ENCODE measurements at regions not wholly inside any gene's neighbourhood (a gene's known extent, or its start where the extent isn't known, plus 50 kb on each side); places are given as distances from the start of the nearest gene placed in this dataset.

DNA sequence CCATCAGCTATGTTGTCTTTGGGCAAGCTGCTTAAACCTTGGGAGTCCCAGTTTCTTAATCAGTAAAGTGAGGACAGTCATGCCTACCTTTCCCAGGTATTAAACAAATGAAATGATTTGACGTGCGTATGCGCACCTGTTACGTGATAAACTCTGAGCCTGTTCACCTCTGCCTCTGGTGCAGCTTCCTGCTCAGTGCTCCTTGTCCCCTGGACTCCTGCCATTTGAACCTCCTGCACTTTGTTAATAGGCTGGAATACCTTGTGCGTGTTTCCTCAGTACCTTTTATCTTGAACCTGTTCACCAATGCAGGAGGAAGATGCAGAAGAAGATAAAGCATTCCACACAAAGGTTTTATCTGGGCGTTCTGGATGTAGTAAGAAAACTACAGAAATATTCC is 211.9 kb downstream of the CEP135 start (continued):
- no peak for TF ChIP-seq HDAC2 (IDR thresholded peaks at IDR 0.05; ENCODE audit: borderline replicate concordance in 1 of 2, low read depth in 2 of 2, low read length in 2 of 2)
- no peak for TF ChIP-seq NANOG (IDR thresholded peaks at IDR 0.05; ENCODE audit: insufficient read depth, low read depth, low read length, poor library complexity, severe bottlenecking)
- no peak for TF ChIP-seq SP4 (IDR thresholded peaks at IDR 0.05; ENCODE audit: low read length)
- no peak for TF ChIP-seq TCF12 (IDR thresholded peaks at IDR 0.05; ENCODE audit: low read depth, low read length)
